AG04449 (cell line): ENCODE measurements at regions not wholly inside any gene's neighbourhood (a gene's known extent, or its start where the extent isn't known, plus 50 kb on each side); places are given as distances from the start of the nearest gene placed in this dataset.

ENCODE experiments used
- CTCF ChIA-PET: fragments of 350-600 bp; formaldehyde crosslinking; extraction: SDS; loops from one replicate; lab custom pipeline; 2021; ENCODE audit warnings: antibody characterized with exemption; lab: Yijun Ruan, JAX
- POLR2A ChIA-PET: fragments of 400-600, 350-600 bp; formaldehyde crosslinking; extraction: SDS; loops from one replicate; lab custom pipeline; 2020; ENCODE audit warnings: antibody characterized with exemption, inconsistent platforms; lab: Yijun Ruan, JAX
- DNase-seq: peaks from one replicate; pipeline ENCODE4 v3.0.0-alpha.2; 2010; ENCODE audit warnings: low read depth, low spot score
- H3K4me3 ChIP-seq: 2 replicates; pipeline ENCODE4 v1.5.1; 2011; ENCODE audit warnings: low read depth, mild to moderate bottlenecking, control low read depth, low read length
- CTCF ChIP-seq: IDR thresholded peaks from one replicate; pipeline ENCODE4 v1.5.1; 2011; ENCODE audit warnings: mild to moderate bottlenecking, moderate library complexity, low read length, control low read depth, inconsistent platforms; ENCODE audit not compliant: insufficient read depth; ENCODE audit errors: missing control alignments

GRCh38 chr1:190708418-190709057, 230.9 kb upstream of the BRINP3 start:
- TF ChIP-seq CTCF: no peak
- POLR2A ChIA-PET: no interaction called here
- CTCF ChIA-PET: no interaction called here
- H3K4me3 ChIP-seq: no peak overlapping the region
- no peak for DNase-seq

DNA sequence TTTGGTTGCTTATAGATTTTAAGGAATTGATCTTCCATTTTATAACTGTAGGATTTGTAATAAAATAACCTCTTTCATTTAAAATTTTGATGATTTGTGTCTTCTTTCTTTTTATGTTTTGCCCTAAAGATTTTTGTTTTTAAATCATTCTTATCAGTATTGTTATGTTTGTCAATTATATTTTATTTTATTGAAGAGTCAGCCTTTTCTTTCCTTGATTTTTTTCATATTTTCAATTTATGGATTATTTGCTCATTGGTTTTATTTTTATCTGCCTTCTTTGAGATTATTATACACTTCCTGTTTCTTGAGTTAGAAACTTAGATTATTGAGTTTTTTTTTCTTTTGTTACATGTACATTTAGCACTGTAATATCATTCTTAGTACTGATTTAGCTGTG, 233.4 kb upstream of the BRINP3 start:
- no peak for TF ChIP-seq CTCF
- no peak overlapping the region for H3K4me3 ChIP-seq
- no peak for DNase-seq
- POLR2A ChIA-PET: no interaction called here
- CTCF ChIA-PET: no interaction called here

GRCh38 chr1:190717055-190717454, 239.4 kb upstream of the BRINP3 start:
- no peak for DNase-seq
- H3K4me3 ChIP-seq: no peak overlapping the region
- POLR2A ChIA-PET: no interaction called here
- CTCF ChIA-PET: no interaction called here
- no peak for TF ChIP-seq CTCF

DNA sequence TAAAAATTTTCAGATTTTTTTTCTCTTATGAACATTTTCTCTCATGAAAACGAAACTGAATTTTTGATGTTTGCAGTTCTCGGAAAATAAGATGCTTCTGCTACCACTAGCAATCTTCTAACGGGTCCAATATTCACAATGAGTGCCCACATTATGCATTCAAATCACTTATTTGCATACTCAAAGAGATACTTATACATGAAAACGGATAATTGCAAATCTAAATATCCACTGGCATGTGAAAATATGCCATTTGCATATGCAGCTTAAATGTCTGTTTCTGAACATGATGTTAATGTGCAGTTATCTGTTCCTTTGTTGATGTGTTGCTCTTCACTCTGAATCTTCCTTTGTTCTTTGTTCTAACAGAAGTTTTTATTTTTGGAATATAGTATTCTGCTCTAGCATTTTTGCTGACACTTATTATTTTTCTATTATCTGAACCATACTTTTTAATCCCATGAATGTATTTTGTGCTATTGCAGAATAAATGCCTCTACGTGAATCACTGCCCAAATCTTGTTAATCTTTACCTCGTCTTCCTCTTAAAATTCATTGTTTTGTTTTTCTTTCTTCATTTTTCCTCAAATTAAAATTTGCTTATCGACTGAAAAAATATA, 259.4 kb upstream of the BRINP3 start:
- ChIA-PET CTCF (no interaction called here), POLR2A (no interaction called here)
- no peak overlapping the region for H3K4me3 ChIP-seq
- no peak for TF ChIP-seq CTCF
- no peak for DNase-seq

GRCh38 chr1:190738317-190738716, 260.7 kb upstream of the BRINP3 start:
- no peak for DNase-seq
- no peak for TF ChIP-seq CTCF
- no peak overlapping the region for H3K4me3 ChIP-seq
- POLR2A ChIA-PET: no interaction called here
- CTCF ChIA-PET: no interaction called here

- CTCF ChIA-PET: no interaction called here
Observed at GRCh38 chr1:190739926-190740325, 262.3 kb upstream of the BRINP3 start.

More at GRCh38 chr1:190739926-190740325, 262.3 kb upstream of the BRINP3 start:
- POLR2A ChIA-PET: no interaction called here
- no peak for DNase-seq
- no peak overlapping the region for H3K4me3 ChIP-seq
- no peak for TF ChIP-seq CTCF
